ENCODE measurements at regions not wholly inside any gene's neighbourhood (a gene's known extent, or its start where the extent isn't known, plus 50 kb on each side); places are given as distances from the start of the nearest gene placed in this dataset.
"Not testable (repeated sequence)": the region's sequence is repeated elsewhere in the genome, so short reads cannot be mapped to it uniquely, and the experiment has no call there.

GRCh38 chr13:21901336-21901735 is 230.5 kb downstream of the FGF9 start:
- DNase-seq (no peak), ATAC-seq (ENCODE audit: poor library complexity) (no peak)
- intact Hi-C loops (cut with DNase I): no loop called here

- ATAC-seq (ENCODE audit: poor library complexity): peak; percentile 88
- DNase-seq: no peak
- intact Hi-C loops (cut with DNase I): no loop called here
Measured at GRCh38 chr13:21901811-21902708, 231.2 kb downstream of the FGF9 start.

GRCh38 chr13:21902709-21903098 is 231.8 kb downstream of the FGF9 start:
- ATAC-seq (ENCODE audit: poor library complexity) (peak; percentile 10), DNase-seq (no peak)
- intact Hi-C loops (cut with DNase I): no loop called here

GRCh38 chr13:21905486-21905885 is 234.6 kb downstream of the FGF9 start:
- intact Hi-C loops (cut with DNase I): no loop called here
- no peak for ATAC-seq (ENCODE audit: poor library complexity)
- no peak for DNase-seq

GRCh38 chr13:21909331-21909730 is 238.5 kb downstream of the FGF9 start:
- DNase-seq (no peak), ATAC-seq (ENCODE audit: poor library complexity) (no peak)
- intact Hi-C loops (cut with DNase I): no loop called here

GRCh38 chr13:21910546-21910945 is 239.7 kb downstream of the FGF9 start:
- intact Hi-C loops (cut with DNase I): no loop called here
- ATAC-seq (ENCODE audit: poor library complexity): peak; percentile 70
- no peak for DNase-seq

- intact Hi-C loops (cut with DNase I): no loop called here
Measured at GRCh38 chr13:21911646-21912298, 240.9 kb downstream of the FGF9 start.

GRCh38 chr13:21913010-21913409 is 242.1 kb downstream of the FGF9 start:
- intact Hi-C loops (cut with DNase I): no loop called here
- ATAC-seq (ENCODE audit: poor library complexity) (no peak), DNase-seq (no peak)

More at GRCh38 chr13:21911646-21912298, 240.9 kb downstream of the FGF9 start:
- DNase-seq (no peak), ATAC-seq (ENCODE audit: poor library complexity) (no peak)

GRCh38 chr13:21917086-21918015 is 246.5 kb downstream of the FGF9 start:
- intact Hi-C loops (cut with DNase I): no loop called here
- ATAC-seq (ENCODE audit: poor library complexity): peak; percentile 68

GRCh38 chr13:21920802-21921201 is 249.9 kb downstream of the FGF9 start:
- intact Hi-C loops (cut with DNase I); DNase-seq; ATAC-seq (ENCODE audit: poor library complexity): not testable (repeated sequence)

More at GRCh38 chr13:21917086-21918015, 246.5 kb downstream of the FGF9 start:
- no peak for DNase-seq

- intact Hi-C loops (cut with DNase I): no loop called here
- DNase-seq (no peak), ATAC-seq (ENCODE audit: poor library complexity) (no peak)
Measured at GRCh38 chr13:21924958-21925357, 254.1 kb downstream of the FGF9 start.

GRCh38 chr13:21925720-21926119 is 254.8 kb downstream of the FGF9 start:
- ATAC-seq (ENCODE audit: poor library complexity) (no peak), DNase-seq (no peak)
- intact Hi-C loops (cut with DNase I): no loop called here

GRCh38 chr13:21929400-21929799 is 258.5 kb downstream of the FGF9 start:
- ATAC-seq (ENCODE audit: poor library complexity): no peak

GRCh38 chr13:21930536-21930935 is 259.7 kb downstream of the FGF9 start:
- no peak for DNase-seq
- ATAC-seq (ENCODE audit: poor library complexity): no peak
- intact Hi-C loops (cut with DNase I): no loop called here

More at GRCh38 chr13:21929400-21929799, 258.5 kb downstream of the FGF9 start:
- DNase-seq: no peak
- intact Hi-C loops (cut with DNase I): no loop called here

- ATAC-seq (ENCODE audit: poor library complexity): no peak
- DNase-seq: no peak
- intact Hi-C loops (cut with DNase I): no loop called here
Measured at GRCh38 chr13:21932578-21932977, 261.7 kb downstream of the FGF9 start.

GRCh38 chr13:21932996-21933395 is 262.1 kb downstream of the FGF9 start:
- intact Hi-C loops (cut with DNase I): no loop called here
- DNase-seq: no peak
- ATAC-seq (ENCODE audit: poor library complexity): no peak

GRCh38 chr13:21934284-21934683 is 263.4 kb downstream of the FGF9 start:
- intact Hi-C loops (cut with DNase I): no loop called here
- ATAC-seq (ENCODE audit: poor library complexity) (peak; percentile 52), DNase-seq (no peak)

- no peak for ATAC-seq (ENCODE audit: poor library complexity)
- no peak for DNase-seq
- intact Hi-C loops (cut with DNase I): no loop called here
Measured at GRCh38 chr13:21936674-21937073, 265.8 kb downstream of the FGF9 start.

GRCh38 chr13:21938168-21938567 is 267.3 kb downstream of the FGF9 start:
- ATAC-seq (ENCODE audit: poor library complexity) (no peak), DNase-seq (no peak)
- intact Hi-C loops (cut with DNase I): no loop called here
